Urinary bladder (tissue), 3 donors: ENCODE measurements at regions not wholly inside any gene's neighbourhood (a gene's known extent, or its start where the extent isn't known, plus 50 kb on each side); places are given as distances from the start of the nearest gene placed in this dataset.

Experiments used
- DNase-seq: peaks from one replicate; pipeline ENCODE4 v3.0.0-alpha.2; 2015; ENCODE audit errors: extremely low spot score
- H3K27ac ChIP-seq: one replicate; pipeline ENCODE4 v1.5.1; 2013; ENCODE audit warnings: low read depth, mild to moderate bottlenecking, moderate library complexity
- H3K36me3 ChIP-seq: one replicate; pipeline ENCODE4 v1.6.1; 2013; ENCODE audit warnings: mild to moderate bottlenecking, moderate library complexity; ENCODE audit not compliant: insufficient read depth
- H3K4me1 ChIP-seq: one replicate; pipeline ENCODE4 v1.6.1; 2013; ENCODE audit warnings: mild to moderate bottlenecking, moderate library complexity; ENCODE audit not compliant: insufficient read depth
- H3K4me3 ChIP-seq: one replicate; pipeline ENCODE4 v1.5.1; 2013; ENCODE audit warnings: low read depth, low read length
- WGBS: extraction: QIAGEN DNeasy Blood & Tissue Kit; methylation state at CpG from one replicate; pipeline ENCODE4 v1.1.7; 2013; 5-methylcytosine and 5-hydroxymethylcytosine counted together
- donor health status: healthy with polysubstance abuse.
- donor health status: healthy.

- Histone ChIP-seq H3K4me1 (no peaks in the 10 kb centered on the region), H3K36me3 (no peaks in the 10 kb centered on the region), H3K27ac (no peak overlapping the region), H3K4me3 (no peak overlapping the region)
- no peak for DNase-seq
- WGBS: 80% methylated on average over 10 of the region's 10 CpGs
Observed at GRCh38 chr22:49090853-49091135, 736.9 kb downstream of the BRD1 start.

GRCh38 chr22:49090061-49090852 is 737.4 kb downstream of the BRD1 start:
- Histone ChIP-seq H3K4me3 (no peak overlapping the region), H3K36me3 (no peaks in the 10 kb centered on the region), H3K27ac (no peak overlapping the region), H3K4me1 (no peaks in the 10 kb centered on the region)
- WGBS: 88% methylated on average over 20 of the region's 20 CpGs
- no peak for DNase-seq

- Histone ChIP-seq H3K4me3 (no peak overlapping the region), H3K4me1 (no peaks in the 10 kb centered on the region), H3K27ac (no peak overlapping the region), H3K36me3 (no peaks in the 10 kb centered on the region)
- WGBS: 82% methylated on average over 35 of the region's 35 CpGs
- no peak for DNase-seq
Observed at GRCh38 chr22:49088801-49089791, 738.6 kb downstream of the BRD1 start.

DNA sequence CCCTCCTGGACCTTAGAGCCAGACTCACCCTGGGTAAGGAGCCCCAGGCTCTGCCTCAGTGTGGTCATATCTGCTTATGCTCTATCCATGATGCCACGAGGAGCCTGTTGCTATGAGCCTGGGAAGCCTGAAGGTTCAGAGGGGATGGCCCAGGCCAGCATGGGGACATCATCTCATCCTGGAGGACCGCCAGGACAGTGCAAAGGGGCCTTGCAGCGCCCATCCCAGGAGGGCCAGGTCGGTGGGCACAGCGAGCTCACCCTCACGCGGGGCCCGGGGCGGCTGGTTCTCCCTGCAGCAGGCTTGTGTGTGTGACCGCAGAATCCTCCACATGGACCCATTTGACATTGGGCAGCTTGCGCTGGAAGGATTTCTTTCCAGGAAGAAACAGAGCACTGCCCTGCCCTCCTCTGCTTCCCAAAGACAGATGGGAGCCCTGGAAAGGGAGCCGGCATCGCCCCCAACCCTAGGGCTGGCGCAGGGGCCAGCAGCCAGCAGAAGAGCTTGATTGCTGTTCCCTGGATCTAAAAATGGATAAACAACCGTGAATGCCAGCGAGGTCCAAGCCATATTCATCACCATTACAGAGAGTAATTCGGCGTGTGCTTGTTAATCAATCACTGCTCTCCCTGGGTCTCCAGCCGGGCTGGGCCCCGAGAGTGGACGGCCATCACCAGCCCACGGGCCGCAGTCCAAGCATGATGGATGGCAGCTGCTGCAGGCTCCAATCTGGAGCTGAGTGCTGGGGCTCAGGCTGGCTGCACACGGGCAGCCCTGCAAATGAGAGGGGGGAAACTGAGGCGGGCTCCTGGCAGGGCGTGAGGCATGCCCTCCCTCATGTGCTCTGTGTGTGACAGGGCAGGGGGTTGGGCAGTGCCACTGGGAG is 739.7 kb downstream of the BRD1 start:
- 58% methylated on average over 26 of the region's 26 CpGs for WGBS
- no peak overlapping the region for H3K27ac ChIP-seq
- DNase-seq: no peak
- H3K36me3 ChIP-seq: no peaks in the 10 kb centered on the region
- no peak overlapping the region for H3K4me3 ChIP-seq
- no peaks in the 10 kb centered on the region for H3K4me1 ChIP-seq

DNA sequence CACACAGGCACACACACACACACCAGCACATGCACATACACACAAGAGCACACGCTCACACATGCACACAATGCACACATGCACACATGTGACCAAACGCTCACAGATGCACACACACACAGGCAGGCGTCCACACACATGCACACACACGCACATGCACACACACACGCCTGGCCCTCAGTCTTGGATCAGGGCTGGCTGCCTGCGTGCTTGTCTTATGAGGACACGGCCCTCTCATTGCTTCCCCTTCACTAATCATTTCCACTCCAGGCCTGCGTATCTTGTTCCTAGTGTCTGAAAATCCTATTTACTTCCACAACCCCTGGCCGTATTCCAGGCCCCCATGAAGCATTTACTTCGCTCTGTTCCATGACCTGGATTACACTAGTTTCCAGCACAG is 740.5 kb downstream of the BRD1 start:
- H3K36me3 ChIP-seq: no peaks in the 10 kb centered on the region
- no peaks in the 10 kb centered on the region for H3K4me1 ChIP-seq
- WGBS: 30% methylated on average over 10 of the region's 10 CpGs
- no peak overlapping the region for H3K27ac ChIP-seq
- DNase-seq: peak; percentile 49
- H3K4me3 ChIP-seq: no peak overlapping the region

DNA sequence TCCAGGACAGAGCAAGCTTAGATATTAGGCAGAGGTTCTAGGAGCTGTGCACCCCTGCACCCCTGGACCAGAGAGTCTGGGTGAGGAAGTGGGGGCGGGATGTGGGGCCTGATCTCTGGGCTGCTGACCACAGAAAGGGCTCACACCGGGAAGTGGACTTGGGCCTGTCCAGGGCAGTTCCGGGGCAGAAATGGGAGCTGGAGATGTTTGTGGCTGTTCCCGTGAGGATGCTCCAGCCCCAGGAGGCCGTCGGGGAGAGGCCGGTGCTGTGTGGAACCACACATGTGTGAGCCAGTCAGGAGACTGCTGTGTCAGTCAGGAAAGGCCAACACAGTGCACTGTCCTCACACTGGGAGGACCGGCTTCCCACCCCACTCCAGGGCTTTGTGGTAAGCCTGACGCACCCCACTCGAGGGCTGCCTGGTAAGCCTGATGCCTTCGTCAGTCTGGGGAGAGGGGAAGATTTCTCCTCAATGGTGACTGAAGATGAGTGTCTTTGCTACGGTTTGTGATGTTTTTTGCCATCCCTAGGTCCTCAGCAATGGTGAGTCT is 741.0 kb downstream of the BRD1 start:
- Histone ChIP-seq H3K27ac (no peak overlapping the region), H3K4me1 (no peaks in the 10 kb centered on the region), H3K36me3 (no peaks in the 10 kb centered on the region), H3K4me3 (no peak overlapping the region)
- no peak for DNase-seq
- 78% methylated on average over 12 of the region's 12 CpGs for WGBS

GRCh38 chr22:49086181-49086580 is 741.5 kb downstream of the BRD1 start:
- Histone ChIP-seq H3K36me3 (no peaks in the 10 kb centered on the region), H3K27ac (no peak overlapping the region), H3K4me1 (no peaks in the 10 kb centered on the region), H3K4me3 (no peak overlapping the region)
- WGBS: 59% methylated on average over 13 of the region's 13 CpGs
- DNase-seq: no peak

- DNase-seq: no peak
- WGBS: 83% methylated on average over 8 of the region's 8 CpGs
- H3K36me3 ChIP-seq: no peaks in the 10 kb centered on the region
- no peaks in the 10 kb centered on the region for H3K4me1 ChIP-seq
- H3K4me3 ChIP-seq: no peak overlapping the region
- H3K27ac ChIP-seq: no peak overlapping the region
Observed at GRCh38 chr22:49084206-49084605, 743.5 kb downstream of the BRD1 start.

DNA sequence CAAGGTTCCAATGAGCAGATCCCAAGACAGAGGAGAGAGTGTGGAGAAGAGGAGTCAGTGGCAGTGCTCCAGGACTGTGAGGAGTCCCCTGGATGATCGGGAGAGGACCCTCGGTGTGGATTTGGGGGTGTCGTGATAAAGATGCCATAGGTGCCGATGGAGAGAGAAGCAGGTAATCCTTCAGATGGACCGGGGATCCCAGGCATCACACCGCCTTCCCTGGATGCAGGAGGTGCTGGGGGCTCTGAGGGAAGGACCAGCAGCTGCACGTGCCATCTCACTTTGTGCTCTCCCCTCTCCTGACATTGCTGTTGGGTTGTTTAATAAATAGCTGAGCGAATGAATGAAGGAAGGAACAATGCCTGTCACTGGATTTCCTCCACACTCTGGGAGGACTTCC is 744.1 kb downstream of the BRD1 start:
- 85% methylated on average over 8 of the region's 8 CpGs for WGBS
- Histone ChIP-seq H3K4me3 (no peak overlapping the region), H3K36me3 (no peaks in the 10 kb centered on the region), H3K27ac (no peak overlapping the region), H3K4me1 (no peaks in the 10 kb centered on the region)
- DNase-seq: no peak

DNA sequence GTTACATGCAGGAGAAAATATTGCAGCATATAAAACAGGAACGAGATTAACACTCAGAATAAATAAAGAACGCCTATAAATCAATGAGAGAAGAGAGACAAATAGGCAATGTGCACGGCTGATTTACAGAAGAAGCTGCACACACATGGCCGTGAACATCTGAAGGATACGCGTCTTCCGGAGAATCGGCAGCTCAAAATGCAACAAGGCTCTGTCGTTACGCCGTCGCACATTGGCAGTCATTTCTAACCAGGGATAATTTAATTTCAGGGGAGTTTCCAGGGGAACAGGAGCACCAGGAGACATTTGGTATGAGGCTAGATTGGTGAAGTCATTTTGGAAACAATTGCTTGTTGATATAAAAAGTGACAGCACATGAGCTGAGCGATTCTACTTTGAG is 745.2 kb downstream of the BRD1 start:
- no peak for DNase-seq
- Histone ChIP-seq H3K4me3 (no peak overlapping the region), H3K4me1 (no peaks in the 10 kb centered on the region), H3K27ac (no peak overlapping the region), H3K36me3 (no peaks in the 10 kb centered on the region)
- WGBS: 82% methylated on average over 13 of the region's 13 CpGs

- H3K4me1 ChIP-seq: no peaks in the 10 kb centered on the region
- H3K36me3 ChIP-seq: no peaks in the 10 kb centered on the region
- 80% methylated on average over 10 of the region's 10 CpGs for WGBS
- no peak overlapping the region for H3K27ac ChIP-seq
- DNase-seq: no peak
- no peak overlapping the region for H3K4me3 ChIP-seq
Observed at GRCh38 chr22:49081926-49082325, 745.7 kb downstream of the BRD1 start.

- Histone ChIP-seq H3K36me3 (no peaks in the 10 kb centered on the region), H3K4me1 (no peaks in the 10 kb centered on the region), H3K4me3 (no peak overlapping the region), H3K27ac (no peak overlapping the region)
- no peak for DNase-seq
- WGBS: 87% methylated on average over 12 of the region's 12 CpGs
Observed at GRCh38 chr22:49081261-49081666, 746.4 kb downstream of the BRD1 start.

DNA sequence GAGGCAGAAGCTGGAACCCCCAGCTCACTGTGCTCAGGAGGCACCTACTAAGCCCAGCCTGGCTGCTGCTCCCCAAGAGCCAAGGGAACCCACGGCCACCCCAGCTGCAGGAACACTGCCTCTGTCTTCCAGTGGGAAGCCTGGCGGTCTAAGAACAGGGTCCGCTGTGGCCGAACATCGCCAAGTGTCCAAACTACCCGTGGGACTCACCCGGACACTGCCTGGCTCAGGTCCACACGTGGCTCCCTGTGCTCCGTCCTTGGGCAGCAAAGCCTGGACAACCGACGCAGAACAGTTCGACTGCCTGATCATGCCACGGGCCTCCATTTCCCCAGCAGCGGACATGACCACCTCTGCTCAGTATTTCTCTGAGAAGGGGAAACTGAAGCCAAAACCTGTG is 747.0 kb downstream of the BRD1 start:
- H3K27ac ChIP-seq: no peak overlapping the region
- no peaks in the 10 kb centered on the region for H3K4me1 ChIP-seq
- H3K36me3 ChIP-seq: no peaks in the 10 kb centered on the region
- no peak overlapping the region for H3K4me3 ChIP-seq
- WGBS: 88% methylated on average over 14 of the region's 14 CpGs
- DNase-seq: no peak
